Natural killer cell (primary cell): ENCODE measurements at regions not wholly inside any gene's neighbourhood (a gene's known extent, or its start where the extent isn't known, plus 50 kb on each side); places are given as distances from the start of the nearest gene placed in this dataset.
"Not testable (repeated sequence)": the region's sequence is repeated elsewhere in the genome, so short reads cannot be mapped to it uniquely, and the experiment has no call there.

Experiments used
- ATAC-seq, 3 donors: fragments of 150-1000 bp in 2 of 3; fragments of 200-7000 bp in 1 of 3; cut with Tn5 transposase; 1 replicate in 1 of 3; 2 replicates in 2 of 3; pipeline ENCODE4 v1.10.0; 2021; ENCODE audit warnings: mild to moderate bottlenecking in 2 of 3, moderate library complexity in 2 of 3
- DNase-seq, 2 donors: peaks; one replicate each; pipeline versions ENCODE4 v3.0.0 to v3.0.0-alpha.2; 2013 to 2021; ENCODE audit warnings: mixed read lengths in 1 of 2
- H3K27ac ChIP-seq: one replicate; pipeline ENCODE4 v1.5.1; 2013; ENCODE audit warnings: mild to moderate bottlenecking, low read length
- H3K27me3 ChIP-seq: one replicate; pipeline ENCODE4 v1.6.1; 2013; ENCODE audit warnings: low read length; ENCODE audit not compliant: control insufficient read depth, insufficient read depth
- H3K36me3 ChIP-seq: one replicate; pipeline ENCODE4 v1.6.1; 2013; ENCODE audit warnings: low read length; ENCODE audit not compliant: control insufficient read depth, insufficient read depth
- H3K4me1 ChIP-seq: one replicate; pipeline ENCODE4 v1.6.1; 2013; ENCODE audit warnings: low read length; ENCODE audit not compliant: control insufficient read depth, insufficient read depth
- H3K4me3 ChIP-seq: one replicate; pipeline ENCODE4 v1.5.1; 2013; ENCODE audit warnings: low read length
- H3K9me3 ChIP-seq: one replicate; pipeline ENCODE4 v1.6.1; 2013; ENCODE audit warnings: low read length; ENCODE audit not compliant: control insufficient read depth, insufficient read depth
- H3K27ac Mint-ChIP-seq, 2 donors: one replicate each; pipeline ENCODE4 v1.8.0; 2022; ENCODE audit warnings: mild to moderate bottlenecking in 2 of 2, mixed read lengths in 2 of 2, moderate library complexity in 1 of 2
- H3K27me3 Mint-ChIP-seq, 2 donors: one replicate each; pipeline ENCODE4 v1.8.0; 2022; ENCODE audit warnings: low read depth in 2 of 2, mixed read lengths in 2 of 2
- H3K36me3 Mint-ChIP-seq: one replicate; pipeline ENCODE4 v1.8.0; 2022; ENCODE audit warnings: mixed read lengths
- H3K4me1 Mint-ChIP-seq, 2 donors: one replicate each; pipeline ENCODE4 v1.8.0; 2022; ENCODE audit warnings: mixed read lengths in 2 of 2
- H3K4me3 Mint-ChIP-seq: one replicate; pipeline ENCODE4 v1.8.0; 2022; ENCODE audit warnings: mild to moderate bottlenecking, moderate library complexity, mixed read lengths
- H3K9me3 Mint-ChIP-seq, 2 donors: one replicate each; pipeline ENCODE4 v1.8.0; 2022; ENCODE audit warnings: mixed read lengths in 2 of 2
- CTCF ChIP-seq: fragments of 200-600 bp; IDR thresholded peaks from one replicate; pipeline ENCODE4 v1.8.0; 2022; ENCODE audit warnings: antibody characterized with exemption
- WGBS: methylation state at CpG from one replicate; pipeline ENCODE4 v1.1.7; 2013; ENCODE audit warnings: missing lambda C conversion rate; ENCODE audit not compliant: insufficient coverage; 5-methylcytosine and 5-hydroxymethylcytosine counted together
- intact Hi-C: fragments of 100-400 bp; cut with micrococcal nuclease; formaldehyde crosslinking; loops from one replicate; pipeline ENCODE4 v1.14.2; 2022

DNA sequence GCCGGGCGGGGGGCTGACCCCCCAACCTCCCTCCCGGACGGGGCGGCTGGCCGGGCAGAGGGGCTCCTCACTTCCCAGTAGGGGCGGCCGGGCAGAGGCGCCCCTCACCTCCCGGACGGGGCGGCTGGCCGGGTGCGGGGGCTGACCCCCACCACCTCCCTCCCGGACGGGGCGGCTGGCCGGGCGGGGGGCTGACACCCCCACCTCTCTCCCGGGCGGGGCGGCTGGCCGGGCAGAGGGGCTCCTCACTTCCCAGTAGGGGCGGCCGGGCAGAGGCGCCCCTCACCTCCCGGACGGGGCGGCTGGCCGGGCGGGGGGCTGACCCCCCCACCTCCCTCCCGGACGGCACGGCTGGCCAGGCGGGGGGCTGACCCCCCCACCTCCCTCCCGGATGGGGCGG, 66.8 kb upstream of the SLC35C1 start:
- H3K9me3 Mint-ChIP-seq, H3K27ac Mint-ChIP-seq, intact Hi-C loops, H3K9me3 ChIP-seq, DNase-seq, H3K4me3 Mint-ChIP-seq, H3K36me3 ChIP-seq, H3K4me3 ChIP-seq, H3K36me3 Mint-ChIP-seq, H3K4me1 ChIP-seq, ATAC-seq, H3K27ac ChIP-seq, H3K4me1 Mint-ChIP-seq, H3K27me3 ChIP-seq: not testable (repeated sequence)
- H3K27me3 Mint-ChIP-seq = peaks cover 16 to 37% of the 10 kb centered on the region in 2 donors
- WGBS = no CpG with 5 or more reads among the region's 37 CpGs

- H3K36me3 Mint-ChIP-seq = no peaks in the 10 kb centered on the region
- intact Hi-C loops = no loop called here
- H3K36me3 ChIP-seq = no peaks in the 10 kb centered on the region
- no peak overlapping the region for H3K27ac ChIP-seq
- H3K4me1 ChIP-seq = no peaks in the 10 kb centered on the region
- H3K27ac Mint-ChIP-seq = no peak overlapping the region
- H3K9me3 Mint-ChIP-seq = no peaks in the 10 kb centered on the region
- H3K27me3 Mint-ChIP-seq = peaks cover 12 to 37% of the 10 kb centered on the region in 2 donors
- H3K9me3 ChIP-seq = no peaks in the 10 kb centered on the region
- H3K4me1 Mint-ChIP-seq = no peaks in the 10 kb centered on the region
- H3K4me3 Mint-ChIP-seq = no peak overlapping the region
- H3K27me3 ChIP-seq = no peaks in the 10 kb centered on the region
- DNase-seq (no peak), ATAC-seq (no peak)
- TF ChIP-seq CTCF = no peak
- 94% methylated on average over 1 of the region's 4 CpGs for WGBS
- H3K4me3 ChIP-seq = no peak overlapping the region
Measured at GRCh38 chr11:45737056-45737455, 67.9 kb upstream of the SLC35C1 start.

GRCh38 chr11:45736424-45736823, 68.5 kb upstream of the SLC35C1 start:
- 82% methylated on average over 2 of the region's 2 CpGs for WGBS
- Histone ChIP-seq H3K36me3 (no peaks in the 10 kb centered on the region), H3K27me3 (no peaks in the 10 kb centered on the region), H3K9me3 (no peaks in the 10 kb centered on the region), H3K27ac (no peak overlapping the region), H3K4me3 (no peak overlapping the region), H3K4me1 (no peaks in the 10 kb centered on the region)
- Mint-ChIP-seq H3K27me3 (peaks cover 12 to 32% of the 10 kb centered on the region in 2 donors), H3K36me3 (no peaks in the 10 kb centered on the region), H3K4me1 (no peaks in the 10 kb centered on the region), H3K4me3 (no peak overlapping the region), H3K27ac (peak overlapping the region in 1 of 2 donors; percentile 8), H3K9me3 (no peaks in the 10 kb centered on the region)
- ATAC-seq (peak in 1 of 3 donors; percentile 27), DNase-seq (no peak)
- TF ChIP-seq CTCF = no peak
- intact Hi-C loops = no loop called here

DNA sequence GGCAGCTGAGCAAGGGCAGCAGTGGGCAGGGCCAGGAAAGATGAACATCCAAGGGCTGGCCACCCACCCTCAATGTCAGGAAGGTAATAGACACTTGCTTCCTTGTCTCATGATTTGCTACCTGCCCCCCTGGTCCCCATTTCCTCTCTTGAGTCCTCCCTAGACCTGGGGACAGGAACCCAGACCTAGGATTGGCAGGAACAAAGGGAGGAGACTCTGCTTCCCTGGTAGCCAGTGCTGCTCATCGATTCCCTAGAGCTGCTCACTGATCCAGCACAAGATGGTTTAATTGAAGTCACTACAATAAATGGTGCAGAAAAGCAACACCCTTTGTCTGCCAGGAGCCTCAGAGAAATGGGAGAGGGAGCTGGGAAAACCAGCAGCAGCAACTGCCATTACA, 67.8 kb upstream of the CHST1 start:
- Mint-ChIP-seq H3K27me3 (peaks cover 12 to 19% of the 10 kb centered on the region in 2 donors), H3K27ac (no peak overlapping the region), H3K4me3 (no peak overlapping the region), H3K4me1 (no peaks in the 10 kb centered on the region), H3K9me3 (no peaks in the 10 kb centered on the region), H3K36me3 (no peaks in the 10 kb centered on the region)
- intact Hi-C loops = no loop called here
- WGBS = 32% methylated on average over 1 of the region's 1 CpG
- Histone ChIP-seq H3K9me3 (no peaks in the 10 kb centered on the region), H3K27ac (no peak overlapping the region), H3K36me3 (no peaks in the 10 kb centered on the region), H3K4me1 (no peaks in the 10 kb centered on the region), H3K4me3 (no peak overlapping the region), H3K27me3 (no peaks in the 10 kb centered on the region)
- no peak for DNase-seq
- TF ChIP-seq CTCF = no peak
- no peak for ATAC-seq
